GM23248 (cell line): ENCODE measurements at regions not wholly inside any gene's neighbourhood (a gene's known extent, or its start where the extent isn't known, plus 50 kb on each side); places are given as distances from the start of the nearest gene placed in this dataset.

Experiments
- EZH2 ChIP-seq: fragments of 200-600 bp; sonication (generic); IDR thresholded peaks from 2 replicates; pipeline ENCODE4 v1.6.1; 2018; ENCODE audit warnings: antibody characterized with exemption, mild to moderate bottlenecking; ENCODE audit not compliant: insufficient read depth, poor library complexity, severe bottlenecking
- EZH2phosphoT487 ChIP-seq: fragments of 200-600 bp; sonication (generic); IDR thresholded peaks from 2 replicates; pipeline ENCODE4 v1.6.1; 2018; ENCODE audit warnings: antibody characterized with exemption, moderate library complexity, mild to moderate bottlenecking, low read depth; ENCODE audit not compliant: insufficient read depth

- TF ChIP-seq EZH2phosphoT487, result no peak
- no peak for TF ChIP-seq EZH2
Observed at GRCh38 chr4:104818579-104818978, 323.9 kb upstream of the CXXC4 start.
